BJ (cell line): ENCODE measurements at regions not wholly inside any gene's neighbourhood (a gene's known extent, or its start where the extent isn't known, plus 50 kb on each side); places are given as distances from the start of the nearest gene placed in this dataset.

Experiments used
- CTCF ChIA-PET: fragments of 350-600 bp; formaldehyde crosslinking; extraction: SDS; loops from one replicate; lab custom pipeline; 2021; ENCODE audit warnings: antibody characterized with exemption, inconsistent platforms; lab: Yijun Ruan, JAX
- POLR2A ChIA-PET: fragments of 300-600 bp; sonication (Branson Sonifier 250); formaldehyde crosslinking; extraction: SDS; loops from one replicate; lab custom pipeline; 2021; ENCODE audit warnings: antibody characterized with exemption; lab: Charles Lee
- DNase-seq: peaks from one replicate; pipeline ENCODE4 v3.0.0-alpha.2; 2011; ENCODE audit warnings: low read depth
- H3K27me3 ChIP-seq: 2 replicates; pipeline ENCODE4 v1.6.0; 2011; ENCODE audit warnings: low read length; ENCODE audit not compliant: control insufficient read depth, insufficient read depth
- H3K36me3 ChIP-seq: 2 replicates; pipeline ENCODE4 v1.5.1; 2011; ENCODE audit warnings: low read length; ENCODE audit not compliant: control insufficient read depth, insufficient read depth
- H3K4me3 ChIP-seq: 2 replicates; pipeline ENCODE4 v1.5.1; 2011; ENCODE audit warnings: low read depth, mild to moderate bottlenecking, control low read depth, low read length
- TF ChIP-seq, protein P1 (sequence below): IDR thresholded peaks from 2 replicates; pipeline ENCODE4 v1.5.1; 2011; ENCODE audit warnings: low read depth, mild to moderate bottlenecking, control low read depth, inconsistent platforms, low read length, moderate library complexity; ENCODE audit not compliant: insufficient read depth

DNA sequence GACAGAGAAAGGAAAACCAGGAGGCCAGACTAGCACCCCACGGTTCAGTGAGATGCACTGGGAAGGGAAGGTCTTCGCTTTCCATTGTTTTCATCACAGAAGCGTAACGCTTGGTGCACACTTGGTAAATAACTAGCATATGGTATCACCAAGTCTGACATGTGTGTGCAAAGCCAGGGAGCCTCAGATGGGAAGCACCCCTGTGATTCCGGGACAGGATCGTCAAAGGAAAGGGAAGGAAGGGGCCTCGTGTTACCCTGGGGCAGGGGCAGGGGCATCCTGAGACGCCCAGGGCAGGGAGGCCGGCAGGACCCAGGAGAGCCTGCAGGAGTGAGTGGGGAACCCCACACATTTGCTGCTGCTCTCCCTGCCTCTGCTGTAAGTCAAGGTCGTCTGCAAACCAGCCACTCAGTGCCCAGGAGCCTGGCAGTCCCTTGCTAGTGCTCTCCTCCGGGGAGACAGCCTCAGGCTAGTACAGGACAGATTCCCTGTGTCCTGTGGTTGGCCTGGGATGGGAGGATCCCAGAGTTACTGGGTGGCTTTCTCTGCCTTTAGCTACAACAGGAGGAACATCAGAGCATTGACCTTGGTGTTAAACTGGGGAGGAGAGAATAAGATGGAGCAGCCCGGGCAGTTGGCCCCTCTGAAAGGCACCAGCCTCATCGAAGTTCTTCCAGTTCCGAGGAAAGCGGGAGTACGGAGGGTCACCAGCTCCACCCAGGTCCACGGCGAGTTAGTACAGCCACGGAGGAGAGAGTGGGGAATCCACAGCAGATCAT lies 192.5 kb downstream of the NDUFA10 start:
- Histone ChIP-seq H3K27me3 (no peaks in the 10 kb centered on the region), H3K36me3 (no peaks in the 10 kb centered on the region), H3K4me3 (no peak overlapping the region)
- ChIA-PET CTCF (no interaction called here), POLR2A (no interaction called here)
- DNase-seq = no peak
- TF ChIP-seq, protein P1, sequence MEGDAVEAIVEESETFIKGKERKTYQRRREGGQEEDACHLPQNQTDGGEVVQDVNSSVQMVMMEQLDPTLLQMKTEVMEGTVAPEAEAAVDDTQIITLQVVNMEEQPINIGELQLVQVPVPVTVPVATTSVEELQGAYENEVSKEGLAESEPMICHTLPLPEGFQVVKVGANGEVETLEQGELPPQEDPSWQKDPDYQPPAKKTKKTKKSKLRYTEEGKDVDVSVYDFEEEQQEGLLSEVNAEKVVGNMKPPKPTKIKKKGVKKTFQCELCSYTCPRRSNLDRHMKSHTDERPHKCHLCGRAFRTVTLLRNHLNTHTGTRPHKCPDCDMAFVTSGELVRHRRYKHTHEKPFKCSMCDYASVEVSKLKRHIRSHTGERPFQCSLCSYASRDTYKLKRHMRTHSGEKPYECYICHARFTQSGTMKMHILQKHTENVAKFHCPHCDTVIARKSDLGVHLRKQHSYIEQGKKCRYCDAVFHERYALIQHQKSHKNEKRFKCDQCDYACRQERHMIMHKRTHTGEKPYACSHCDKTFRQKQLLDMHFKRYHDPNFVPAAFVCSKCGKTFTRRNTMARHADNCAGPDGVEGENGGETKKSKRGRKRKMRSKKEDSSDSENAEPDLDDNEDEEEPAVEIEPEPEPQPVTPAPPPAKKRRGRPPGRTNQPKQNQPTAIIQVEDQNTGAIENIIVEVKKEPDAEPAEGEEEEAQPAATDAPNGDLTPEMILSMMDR = no peak

DNA sequence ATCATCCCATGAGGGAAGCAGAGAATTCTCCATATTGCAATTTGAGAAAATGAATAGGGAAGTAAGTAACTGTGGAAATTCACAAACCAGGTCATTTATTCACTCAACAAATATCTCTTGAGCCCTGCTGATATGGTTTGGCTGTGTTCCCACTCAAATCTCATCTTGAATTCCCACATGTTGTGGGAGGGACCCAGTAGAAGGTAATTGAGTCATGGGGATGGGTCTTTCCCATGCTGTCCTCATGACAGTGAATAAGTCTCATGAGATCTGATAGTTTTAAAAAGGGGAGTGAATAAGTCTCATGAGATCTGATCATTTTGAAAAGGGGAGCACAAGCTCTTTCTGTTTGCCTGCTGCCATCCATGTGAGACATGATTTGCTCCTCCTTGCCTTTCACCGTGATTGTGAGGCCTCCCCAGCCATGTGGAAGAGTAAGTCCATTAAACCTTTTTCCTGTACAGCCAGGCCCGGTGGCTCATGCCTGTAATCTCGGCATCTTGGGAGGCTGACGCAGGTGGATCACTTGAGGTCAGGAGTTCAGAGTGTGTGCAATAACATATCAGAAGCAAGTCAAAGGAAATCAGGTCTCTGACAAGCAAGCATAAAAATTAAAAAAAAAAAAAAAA lies 193.2 kb downstream of the NDUFA10 start:
- ChIA-PET POLR2A (no interaction called here), CTCF (no interaction called here)
- H3K4me3 ChIP-seq = no peak overlapping the region
- H3K27me3 ChIP-seq = no peaks in the 10 kb centered on the region
- DNase-seq = no peak
- no peaks in the 10 kb centered on the region for H3K36me3 ChIP-seq
- TF ChIP-seq, protein P1 = no peak

DNA sequence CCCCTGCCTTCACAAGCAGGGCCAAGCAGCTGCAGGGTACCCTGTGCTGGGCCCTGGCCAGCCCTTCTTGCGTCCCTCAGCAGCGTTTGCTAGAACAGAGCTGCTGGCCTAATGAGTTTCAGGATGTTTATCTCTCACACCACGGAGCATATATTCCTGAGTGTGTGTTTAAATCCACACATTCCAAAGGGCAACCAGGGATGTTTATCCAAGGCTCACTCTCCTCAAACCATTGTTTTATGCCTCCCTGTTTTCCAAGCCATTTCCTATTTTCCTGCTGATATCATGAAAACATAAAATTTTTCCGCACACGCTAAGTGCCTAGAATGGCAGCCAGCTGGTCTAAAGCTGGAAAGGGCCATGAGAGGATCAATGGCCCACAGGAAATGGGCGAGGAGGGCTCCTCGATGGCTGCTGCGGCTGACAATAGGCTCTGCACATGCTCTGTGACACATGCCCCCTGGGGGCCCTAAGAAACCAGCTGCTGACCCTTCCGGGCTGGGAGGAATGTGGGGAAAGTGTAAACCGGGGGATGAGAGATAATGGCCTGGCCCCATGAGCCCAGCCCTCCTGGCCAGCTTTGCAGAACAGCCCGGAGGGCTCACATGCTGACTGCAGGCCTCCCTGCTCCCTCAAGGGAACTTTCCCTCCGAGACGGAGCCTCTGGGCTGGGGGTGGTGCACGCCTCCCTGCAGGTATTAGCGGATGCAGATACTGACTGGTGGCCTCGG lies 194.0 kb downstream of the NDUFA10 start:
- CTCF ChIA-PET = no interaction called here
- TF ChIP-seq, protein P1 = no peak
- Histone ChIP-seq H3K36me3 (no peaks in the 10 kb centered on the region), H3K27me3 (no peaks in the 10 kb centered on the region), H3K4me3 (no peak overlapping the region)
- no peak for DNase-seq
- POLR2A ChIA-PET = no interaction called here

DNA sequence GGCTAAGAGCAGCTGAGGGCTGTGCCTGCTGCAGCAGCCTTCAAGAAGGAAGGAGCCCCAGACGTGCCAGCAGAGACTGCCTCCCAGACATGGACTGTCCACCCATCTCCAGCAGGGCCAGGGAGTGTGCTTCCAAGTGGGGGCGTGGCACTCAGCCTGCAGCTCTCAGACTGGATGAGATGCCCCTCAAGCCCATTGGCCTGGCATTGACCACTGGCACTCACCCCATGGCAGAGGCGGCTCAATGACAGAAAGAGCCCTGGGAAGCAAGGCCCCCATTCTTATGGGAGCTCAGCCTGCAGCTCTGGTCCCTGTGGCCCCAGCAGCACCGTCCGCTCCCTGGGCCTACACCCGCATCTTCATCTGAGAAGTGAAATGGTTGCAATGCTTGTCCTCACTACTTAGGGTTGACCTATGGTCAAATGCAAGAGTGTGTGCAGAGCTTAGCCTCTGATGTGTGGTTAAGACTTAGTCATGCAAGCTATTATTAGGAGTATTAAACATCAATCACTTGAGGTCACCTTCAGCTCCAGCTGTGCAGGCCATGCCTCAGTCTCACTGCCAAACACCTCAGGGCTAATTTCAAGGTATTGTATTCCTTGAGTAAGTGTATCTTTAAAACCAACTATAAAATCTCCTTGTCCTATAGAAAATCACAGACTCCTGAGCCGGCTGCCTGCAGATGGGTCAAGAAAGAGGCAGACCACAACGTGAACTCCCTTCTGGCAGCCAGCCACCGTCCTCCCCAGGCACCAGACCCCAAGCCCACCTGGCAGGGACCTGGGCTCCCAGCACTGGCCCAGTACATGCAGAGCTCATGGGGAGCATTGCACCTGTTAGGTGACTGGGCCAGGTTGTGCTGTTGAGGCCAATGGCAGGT lies 194.8 kb downstream of the NDUFA10 start:
- CTCF ChIA-PET = no interaction called here

More for the DNA sequence above, 194.8 kb downstream of the NDUFA10 start:
- POLR2A ChIA-PET = no interaction called here
- no peaks in the 10 kb centered on the region for H3K27me3 ChIP-seq
- no peak for DNase-seq
- no peak overlapping the region for H3K4me3 ChIP-seq
- H3K36me3 ChIP-seq = no peaks in the 10 kb centered on the region
- TF ChIP-seq, protein P1 = no peak
